ENCODE measurements at regions not wholly inside any gene's neighbourhood (a gene's known extent, or its start where the extent isn't known, plus 50 kb on each side); places are given as distances from the start of the nearest gene placed in this dataset.
A peak's percentile ranks its signal among the peaks of the same experiment; 100 is the strongest.

- H3K4me3 Mint-ChIP-seq, result no peak overlapping the region
- H3K36me3 Mint-ChIP-seq (ENCODE audit: low read depth), result peaks cover 4% of the 10 kb centered on the region
- no peaks in the 10 kb centered on the region for H3K27me3 Mint-ChIP-seq (ENCODE audit: low read depth)
- H3K9me3 Mint-ChIP-seq, result peaks cover 7% of the 10 kb centered on the region
- H3K27ac Mint-ChIP-seq, result peak overlapping the region in 1 of 3 experiments; percentile 51
- no peak for TF ChIP-seq CTCF (IDR thresholded peaks at IDR 0.05; ENCODE audit: unreplicated experiment in 3 of 3)
- peaks cover 34% of the 10 kb centered on the region for H3K4me1 Mint-ChIP-seq
Observed at GRCh38 chr7:46567858-46568257, 646.8 kb upstream of the IGFBP3 start.

GRCh38 chr7:46566097-46566774 is 645.2 kb upstream of the IGFBP3 start:
- peaks cover 4% of the 10 kb centered on the region for H3K36me3 Mint-ChIP-seq (ENCODE audit: low read depth)

GRCh38 chr7:46565253-46566096 is 644.4 kb upstream of the IGFBP3 start:
- H3K9me3 Mint-ChIP-seq, result peaks cover 23% of the 10 kb centered on the region
- H3K4me1 Mint-ChIP-seq, result peaks cover 34% of the 10 kb centered on the region
- no peaks in the 10 kb centered on the region for H3K27me3 Mint-ChIP-seq (ENCODE audit: low read depth)
- peak overlapping the region in 2 of 3 experiments; percentile 60 to 67 for H3K27ac Mint-ChIP-seq
- no peak overlapping the region for H3K4me3 Mint-ChIP-seq
- H3K36me3 Mint-ChIP-seq (ENCODE audit: low read depth), result peaks cover 4% of the 10 kb centered on the region
- TF ChIP-seq CTCF (IDR thresholded peaks at IDR 0.05; ENCODE audit: unreplicated experiment in 3 of 3), result no peak

More at GRCh38 chr7:46566097-46566774, 645.2 kb upstream of the IGFBP3 start:
- H3K9me3 Mint-ChIP-seq, result peaks cover 17% of the 10 kb centered on the region
- H3K4me3 Mint-ChIP-seq, result no peak overlapping the region
- no peak for TF ChIP-seq CTCF (IDR thresholded peaks at IDR 0.05; ENCODE audit: unreplicated experiment in 3 of 3)
- H3K27me3 Mint-ChIP-seq (ENCODE audit: low read depth), result no peaks in the 10 kb centered on the region
- H3K4me1 Mint-ChIP-seq, result peaks cover 34% of the 10 kb centered on the region
- no peak overlapping the region for H3K27ac Mint-ChIP-seq

GRCh38 chr7:46559194-46559832 is 638.2 kb upstream of the IGFBP3 start:
- TF ChIP-seq CTCF (IDR thresholded peaks at IDR 0.05; ENCODE audit: unreplicated experiment in 3 of 3), result no peak
- Mint-ChIP-seq H3K9me3 (peaks cover 33% of the 10 kb centered on the region), H3K27ac (peak overlapping the region in 2 of 3 experiments; percentile 78 to 99), H3K4me1 (peaks cover 28% of the 10 kb centered on the region), H3K36me3 (ENCODE audit: low read depth) (peaks cover 3% of the 10 kb centered on the region), H3K4me3 (no peak overlapping the region), H3K27me3 (ENCODE audit: low read depth) (no peaks in the 10 kb centered on the region)

GRCh38 chr7:46558482-46559193 is 637.6 kb upstream of the IGFBP3 start:
- TF ChIP-seq CTCF (IDR thresholded peaks at IDR 0.05; ENCODE audit: unreplicated experiment in 3 of 3), result no peak
- Mint-ChIP-seq H3K4me1 (peaks cover 28% of the 10 kb centered on the region), H3K4me3 (no peak overlapping the region), H3K9me3 (peaks cover 31% of the 10 kb centered on the region), H3K27me3 (ENCODE audit: low read depth) (no peaks in the 10 kb centered on the region), H3K36me3 (ENCODE audit: low read depth) (peaks cover 3% of the 10 kb centered on the region), H3K27ac (peak overlapping the region; percentile 78 to 99 (median 83))

Measured in nephron (organoid).